Transverse colon (tissue), 4 donors: ENCODE measurements at regions not wholly inside any gene's neighbourhood (a gene's known extent, or its start where the extent isn't known, plus 50 kb on each side); places are given as distances from the start of the nearest gene placed in this dataset.

Source experiments
- DNase-seq: peaks from one replicate; pipeline ENCODE4 v3.0.0-alpha.2; 2019
- H3K27ac ChIP-seq, 4 donors: fragments of 200-600 bp; sonication (generic); 2 replicates each; pipeline ENCODE4 v1.5.1; 2016 to 2018; ENCODE audit warnings: inconsistent platforms in 4 of 4
- H3K27me3 ChIP-seq: fragments of 200-600 bp; sonication (generic); 2 replicates; pipeline ENCODE4 v1.5.1; 2017; ENCODE audit warnings: inconsistent platforms
- H3K36me3 ChIP-seq, 4 donors: fragments of 200-600 bp; sonication (generic); 2 replicates each; pipeline ENCODE4 v1.5.1; 2017 to 2019; ENCODE audit warnings: inconsistent platforms in 4 of 4
- H3K4me1 ChIP-seq, 4 donors: fragments of 200-600 bp; sonication (generic); 2 replicates each; pipeline ENCODE4 v1.5.1; 2017 to 2020; ENCODE audit warnings: inconsistent platforms in 4 of 4
- H3K4me3 ChIP-seq, 4 donors: fragments of 200-600 bp; sonication (generic); 1 replicate in 1 of 4; 2 replicates in 3 of 4; pipeline versions ENCODE4 v1.5.1 to v1.6.1; 2017 to 2019; ENCODE audit warnings: inconsistent platforms in 4 of 4
- H3K9me3 ChIP-seq, 2 donors: fragments of 200-600 bp; sonication (generic); 2 replicates each; pipeline ENCODE4 v1.5.1; 2017 to 2019; ENCODE audit warnings: inconsistent platforms in 2 of 2
- CTCF ChIP-seq, 5 experiments: fragments of 200-600 bp in 3 of 5; fragments of 450-650 bp in 2 of 5; sonication (generic) in 3 of 5; IDR thresholded peaks; 1 replicate in 2 of 5; 2 replicates in 3 of 5; pipeline ENCODE4 v1.5.1; 2016 to 2017; ENCODE audit warnings: antibody characterized with exemption in 5 of 5, inconsistent platforms in 3 of 5, mild to moderate bottlenecking in 2 of 5, moderate library complexity in 1 of 5
- EP300 ChIP-seq: sonication (generic); formaldehyde crosslinking; IDR thresholded peaks from one replicate; pipeline ENCODE4 v1.6.1; 2017; ENCODE audit warnings: antibody characterized with exemption, low read depth
- POLR2A ChIP-seq: fragments of 450-650 bp; IDR thresholded peaks from one replicate; pipeline ENCODE4 v1.6.1; 2016; ENCODE audit warnings: antibody characterized with exemption, mild to moderate bottlenecking, moderate library complexity
- POLR2AphosphoS5 ChIP-seq, 3 donors: sonication (generic); formaldehyde crosslinking; IDR thresholded peaks; one replicate each; pipeline ENCODE4 v1.6.1; 2016; ENCODE audit warnings: antibody characterized with exemption in 3 of 3
- WGBS, 2 donors: methylation state at CpG; one replicate each; pipeline ENCODE4 v1.1.5; 2018; ENCODE audit warnings: low coverage in 1 of 2; 5-methylcytosine and 5-hydroxymethylcytosine counted together
- in situ Hi-C, 4 donors: fragments of 200-750 bp; cut with MboI; loops; one replicate each; pipeline versions ENCODE4 v1.15.0 to v1.15.1; 2017; ENCODE audit warnings: low sequenced_read_pairs in 3 of 4, low pct_ligation_motif_present in 1 of 4, low pct_unique_long_range_greater_than_20kb in 1 of 4
- intact Hi-C: fragments of 100-400 bp; cut with DNase I; formaldehyde crosslinking; loops from one replicate; pipeline ENCODE4 v1.15.1; 2023; ENCODE audit warnings: low total_unique reads

GRCh38 chr1:189605226-189605625 lies 872.4 kb downstream of the BRINP3 start:
- no peaks in the 10 kb centered on the region for H3K27me3 ChIP-seq
- H3K9me3 ChIP-seq: no peaks in the 10 kb centered on the region
- intact Hi-C loops (no loop called here), in situ Hi-C loops (no loop called here)
- TF ChIP-seq POLR2AphosphoS5 (IDR thresholded peaks at IDR 0.05) (no peak), POLR2A (no peak), EP300 (no peak), CTCF (IDR thresholded peaks at IDR 0.05) (no peak)
- no peak for DNase-seq
- WGBS, 2 donors: 62 to 72% methylated on average over 2 of the region's 2 CpGs
- no peaks in the 10 kb centered on the region for H3K36me3 ChIP-seq
- H3K4me1 ChIP-seq: no peaks in the 10 kb centered on the region
- H3K4me3 ChIP-seq: no peak overlapping the region
- no peak overlapping the region for H3K27ac ChIP-seq

GRCh38 chr1:189606047-189606446 lies 871.6 kb downstream of the BRINP3 start:
- Histone ChIP-seq H3K36me3 (no peaks in the 10 kb centered on the region), H3K4me1 (no peaks in the 10 kb centered on the region), H3K27ac (no peak overlapping the region), H3K9me3 (no peaks in the 10 kb centered on the region), H3K4me3 (no peak overlapping the region), H3K27me3 (no peaks in the 10 kb centered on the region)
- no peak for DNase-seq
- 74 to 79% methylated on average over 6 of the region's 6 CpGs for WGBS, 2 donors
- intact Hi-C loops (no loop called here), in situ Hi-C loops (no loop called here)
- TF ChIP-seq CTCF (IDR thresholded peaks at IDR 0.05) (no peak), POLR2A (no peak), POLR2AphosphoS5 (IDR thresholded peaks at IDR 0.05) (no peak)

GRCh38 chr1:189606795-189607476 lies 870.7 kb downstream of the BRINP3 start:
- H3K27me3 ChIP-seq: no peaks in the 10 kb centered on the region
- no peaks in the 10 kb centered on the region for H3K36me3 ChIP-seq
- in situ Hi-C loops (no loop called here), intact Hi-C loops (no loop called here)
- TF ChIP-seq CTCF (IDR thresholded peaks at IDR 0.05): no peak
- no peak for TF ChIP-seq POLR2AphosphoS5 (IDR thresholded peaks at IDR 0.05)
- TF ChIP-seq EP300: no peak
- TF ChIP-seq POLR2A: no peak
- no peaks in the 10 kb centered on the region for H3K9me3 ChIP-seq
- H3K4me1 ChIP-seq: no peaks in the 10 kb centered on the region
- no peak for DNase-seq
- WGBS, 2 donors: 51 to 56% methylated on average over 2 of the region's 2 CpGs
- no peak overlapping the region for H3K27ac ChIP-seq
- no peak overlapping the region for H3K4me3 ChIP-seq

- no peaks in the 10 kb centered on the region for H3K27me3 ChIP-seq
- 55 to 73% methylated on average over 1 of the region's 1 CpG for WGBS, 2 donors
- in situ Hi-C loops: no loop called here
- intact Hi-C loops: no loop called here
- H3K27ac ChIP-seq: no peak overlapping the region
- H3K9me3 ChIP-seq: no peaks in the 10 kb centered on the region
- H3K4me1 ChIP-seq: no peaks in the 10 kb centered on the region
- no peak overlapping the region for H3K4me3 ChIP-seq
- no peak for DNase-seq
- TF ChIP-seq EP300 (no peak), POLR2AphosphoS5 (IDR thresholded peaks at IDR 0.05) (no peak), CTCF (IDR thresholded peaks at IDR 0.05) (no peak), POLR2A (no peak)
- H3K36me3 ChIP-seq: no peaks in the 10 kb centered on the region
These were observed 870.1 kb downstream of the BRINP3 start for GRCh38 chr1:189607477-189608096.
